Lower leg skin (tissue), 4 donors: ENCODE measurements at regions not wholly inside any gene's neighbourhood (a gene's known extent, or its start where the extent isn't known, plus 50 kb on each side); places are given as distances from the start of the nearest gene placed in this dataset.

Experiments used
- DNase-seq, 2 donors: peaks; one replicate each; pipeline ENCODE4 v3.0.0-alpha.2; 2019; ENCODE audit warnings: low spot score in 2 of 2
- H3K4me3 ChIP-seq: fragments of 200-600 bp; sonication (generic); 2 replicates; pipeline ENCODE4 v1.5.1; 2017; ENCODE audit warnings: mild to moderate bottlenecking, low read depth; ENCODE audit not compliant: poor library complexity, severe bottlenecking
- CTCF ChIP-seq, 3 donors: fragments of 450-650 bp; IDR thresholded peaks; one replicate each; pipeline ENCODE4 v1.5.1; 2016; ENCODE audit warnings: antibody characterized with exemption in 3 of 3, mild to moderate bottlenecking in 3 of 3, moderate library complexity in 2 of 3
- POLR2A ChIP-seq, 2 donors: fragments of 450-650 bp; IDR thresholded peaks; one replicate each; pipeline ENCODE4 v1.6.1; 2016 to 2017; ENCODE audit warnings: antibody characterized with exemption in 2 of 2, mild to moderate bottlenecking in 1 of 2, moderate library complexity in 1 of 2
- WGBS, 2 donors: methylation state at CpG; one replicate each; pipeline ENCODE4 v1.1.5; 2018; 5-methylcytosine and 5-hydroxymethylcytosine counted together
- intact Hi-C: fragments of 100-400 bp; cut with DNase I; formaldehyde crosslinking; loops from one replicate; pipeline ENCODE4 v1.15.0; 2023; ENCODE audit warnings: low total_unique reads

GRCh38 chr1:193313354-193314140 is 127.1 kb upstream of the B3GALT2 start:
- WGBS, 2 donors: 76 to 81% methylated on average over 15 of the region's 15 CpGs
- H3K4me3 ChIP-seq: no peak overlapping the region
- intact Hi-C loops: no loop called here
- DNase-seq: no peak
- TF ChIP-seq POLR2A (IDR thresholded peaks at IDR 0.05) (no peak), CTCF (IDR thresholded peaks at IDR 0.05) (no peak)

GRCh38 chr1:193312432-193312831 is 126.0 kb upstream of the B3GALT2 start:
- DNase-seq: no peak
- intact Hi-C loops: no loop called here
- WGBS, 2 donors: 88 to 90% methylated on average over 4 of the region's 4 CpGs
- H3K4me3 ChIP-seq: no peak overlapping the region
- TF ChIP-seq CTCF (IDR thresholded peaks at IDR 0.05) (no peak), POLR2A (IDR thresholded peaks at IDR 0.05) (no peak)

- intact Hi-C loops: no loop called here
- TF ChIP-seq CTCF (IDR thresholded peaks at IDR 0.05) (no peak), POLR2A (IDR thresholded peaks at IDR 0.05) (no peak)
- 37 to 49% methylated on average over 4 of the region's 4 CpGs for WGBS, 2 donors
- DNase-seq: no peak
- no peak overlapping the region for H3K4me3 ChIP-seq
These were observed 125.0 kb upstream of the B3GALT2 start for GRCh38 chr1:193311226-193311948.

GRCh38 chr1:193310564-193310963 is 124.2 kb upstream of the B3GALT2 start:
- 72 to 74% methylated on average over 3 of the region's 3 CpGs for WGBS, 2 donors
- intact Hi-C loops: no loop called here
- DNase-seq: no peak
- TF ChIP-seq POLR2A (IDR thresholded peaks at IDR 0.05) (no peak), CTCF (IDR thresholded peaks at IDR 0.05) (no peak)
- H3K4me3 ChIP-seq: no peak overlapping the region

- no peak for DNase-seq
- no peak for TF ChIP-seq CTCF (IDR thresholded peaks at IDR 0.05)
- no peak for TF ChIP-seq POLR2A (IDR thresholded peaks at IDR 0.05)
- WGBS, 2 donors: 90 to 98% methylated on average over 1 of the region's 1 CpG
- no peak overlapping the region for H3K4me3 ChIP-seq
- intact Hi-C loops: no loop called here
These were observed 123.6 kb upstream of the B3GALT2 start for GRCh38 chr1:193309936-193310475.
